ENCODE measurements at regions not wholly inside any gene's neighbourhood (a gene's known extent, or its start where the extent isn't known, plus 50 kb on each side); places are given as distances from the start of the nearest gene placed in this dataset.
"Not testable (repeated sequence)": the region's sequence is repeated elsewhere in the genome, so short reads cannot be mapped to it uniquely, and the experiment has no call there.

DNA sequence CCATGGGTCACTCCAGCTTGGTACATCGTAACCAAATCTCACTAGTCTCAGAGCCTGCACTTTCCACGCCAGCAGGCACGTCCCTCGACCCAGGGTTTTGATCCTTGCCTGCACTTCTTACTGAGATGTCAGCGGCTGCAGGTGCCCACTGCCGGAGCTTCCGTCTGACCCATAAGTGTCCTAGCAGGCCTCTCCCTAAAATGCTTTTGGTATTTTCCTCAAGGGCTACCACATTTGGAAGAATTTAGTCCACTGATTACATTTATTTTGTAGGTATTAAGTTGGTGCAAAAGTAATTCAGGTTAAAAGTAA lies 175.0 kb upstream of the FBXO11 start:
- no peak for DNase-seq (ENCODE audit: low read depth, low spot score)
- in situ Hi-C loops (cut with HindIII; ENCODE audit: low pct_unique_long_range_greater_than_20kb, low sequenced_read_pairs): no loop called here

GRCh38 chr2:48085888-48086287 lies 179.6 kb upstream of the FBXO11 start:
- no peak for DNase-seq (ENCODE audit: low read depth, low spot score)
- in situ Hi-C loops (cut with HindIII; ENCODE audit: low pct_unique_long_range_greater_than_20kb, low sequenced_read_pairs): no loop called here

DNA sequence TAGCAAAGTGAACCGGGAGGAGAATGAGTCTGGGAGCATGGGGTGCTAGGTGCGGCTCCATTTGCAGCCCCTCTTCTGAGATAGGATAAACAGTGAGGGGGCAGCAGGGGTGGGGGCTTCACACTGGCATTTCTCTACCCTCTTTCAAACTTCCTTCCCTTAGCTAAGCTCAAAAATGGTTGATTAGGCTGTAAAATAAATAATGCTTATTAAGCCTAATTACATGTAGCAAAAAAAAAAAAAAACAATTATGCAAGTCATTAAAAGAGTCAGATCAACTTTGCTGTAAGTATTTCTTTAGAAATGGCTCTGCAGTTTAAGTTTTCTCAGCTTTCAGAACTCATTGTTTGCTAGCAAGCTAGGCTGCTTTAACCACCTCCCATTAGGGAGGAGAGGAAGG lies 182.7 kb upstream of the FBXO11 start:
- no peak for DNase-seq (ENCODE audit: low read depth, low spot score)
- in situ Hi-C loops (cut with HindIII; ENCODE audit: low pct_unique_long_range_greater_than_20kb, low sequenced_read_pairs): no loop called here

- in situ Hi-C loops (cut with HindIII; ENCODE audit: low pct_unique_long_range_greater_than_20kb, low sequenced_read_pairs): no loop called here
- DNase-seq (ENCODE audit: low read depth, low spot score): no peak
Observed at GRCh38 chr2:48089644-48090043, 183.3 kb upstream of the FBXO11 start.

- DNase-seq (ENCODE audit: low read depth, low spot score): no peak
- in situ Hi-C loops (cut with HindIII; ENCODE audit: low pct_unique_long_range_greater_than_20kb, low sequenced_read_pairs): no loop called here
Observed at GRCh38 chr2:48092846-48093803, 186.8 kb upstream of the FBXO11 start.

DNA sequence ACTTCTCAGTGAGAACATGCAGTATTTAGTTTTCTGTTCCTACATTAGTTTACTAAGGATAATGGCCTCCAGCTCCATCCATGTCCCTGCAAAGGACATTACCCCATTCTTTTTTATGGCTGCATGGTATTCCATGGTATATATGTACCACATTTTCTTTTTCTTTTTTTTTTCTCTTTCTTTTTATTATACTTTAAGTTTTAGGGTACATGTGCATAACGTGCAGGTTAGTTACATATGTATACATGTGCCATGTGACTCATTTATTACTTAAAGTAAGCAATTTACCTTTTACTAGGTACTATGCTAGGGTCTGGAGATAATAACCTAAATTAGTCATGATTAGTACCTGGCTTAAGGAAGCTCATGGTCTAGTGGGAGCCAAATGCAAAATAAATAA lies 190.5 kb upstream of the FBXO11 start:
- in situ Hi-C loops (cut with HindIII; ENCODE audit: low pct_unique_long_range_greater_than_20kb, low sequenced_read_pairs); DNase-seq (ENCODE audit: low read depth, low spot score): not testable (repeated sequence)

DNA sequence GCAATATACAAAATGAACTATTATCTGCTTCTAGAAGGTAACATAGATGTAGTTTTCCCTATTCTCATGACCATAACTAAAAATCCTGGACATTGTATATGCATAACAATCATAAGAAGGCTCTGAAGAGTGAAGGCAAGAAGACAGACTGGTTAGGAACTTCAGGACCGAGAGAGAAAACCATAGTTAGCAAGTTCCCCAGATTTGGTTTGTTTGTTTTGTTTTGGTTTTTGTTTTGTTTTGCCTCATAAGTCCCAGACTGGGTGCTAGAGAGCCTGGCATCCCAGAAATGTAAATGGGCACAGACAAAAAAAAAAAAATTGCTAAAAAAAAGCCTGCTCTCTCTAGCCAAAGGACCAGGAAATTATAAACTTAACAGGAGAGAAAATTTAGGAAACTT lies 192.2 kb upstream of the FBXO11 start:
- in situ Hi-C loops (cut with HindIII; ENCODE audit: low pct_unique_long_range_greater_than_20kb, low sequenced_read_pairs): no loop called here
- no peak for DNase-seq (ENCODE audit: low read depth, low spot score)

DNA sequence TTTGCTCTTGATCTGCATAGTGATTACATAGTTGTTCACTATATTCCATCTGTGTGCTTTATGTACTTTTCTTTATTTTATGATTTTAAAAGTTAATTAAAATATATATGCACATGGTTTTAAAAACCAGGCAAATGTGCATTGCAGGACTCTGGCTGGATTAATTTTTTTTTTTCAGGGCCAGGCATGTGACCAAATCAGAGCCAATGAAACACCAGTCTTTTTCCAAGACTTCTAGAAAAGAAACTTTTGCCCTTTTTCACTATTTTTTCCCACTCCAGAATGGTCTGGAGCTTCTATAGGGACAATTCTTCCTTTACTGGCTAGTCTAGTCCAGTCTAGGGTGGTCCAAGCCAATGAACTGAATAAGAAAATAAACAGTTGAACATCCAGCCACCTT lies 198.1 kb upstream of the FBXO11 start:
- DNase-seq (ENCODE audit: low read depth, low spot score): no peak
- in situ Hi-C loops (cut with HindIII; ENCODE audit: low pct_unique_long_range_greater_than_20kb, low sequenced_read_pairs): no loop called here

DNA sequence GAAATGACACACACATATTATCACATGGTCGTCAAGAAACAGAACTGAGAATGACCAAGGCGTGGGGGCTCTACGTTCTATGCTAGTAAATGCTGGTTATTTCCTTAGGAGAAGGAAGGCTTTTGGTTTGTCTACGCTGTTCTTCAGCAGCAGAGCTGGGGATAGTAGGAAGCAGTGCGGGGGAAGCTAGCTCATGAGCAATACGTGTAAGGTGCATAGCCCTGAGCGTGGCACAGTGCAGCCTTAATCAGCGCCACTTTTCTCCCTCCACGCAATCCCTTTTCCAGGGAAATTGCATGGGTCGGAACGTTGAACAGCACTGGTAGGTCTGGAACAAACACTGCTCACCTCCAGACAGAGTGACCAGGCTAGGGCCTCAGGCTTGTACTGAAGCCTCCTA lies 199.6 kb upstream of the FBXO11 start:
- in situ Hi-C loops (cut with HindIII; ENCODE audit: low pct_unique_long_range_greater_than_20kb, low sequenced_read_pairs): no loop called here
- no peak for DNase-seq (ENCODE audit: low read depth, low spot score)

DNA sequence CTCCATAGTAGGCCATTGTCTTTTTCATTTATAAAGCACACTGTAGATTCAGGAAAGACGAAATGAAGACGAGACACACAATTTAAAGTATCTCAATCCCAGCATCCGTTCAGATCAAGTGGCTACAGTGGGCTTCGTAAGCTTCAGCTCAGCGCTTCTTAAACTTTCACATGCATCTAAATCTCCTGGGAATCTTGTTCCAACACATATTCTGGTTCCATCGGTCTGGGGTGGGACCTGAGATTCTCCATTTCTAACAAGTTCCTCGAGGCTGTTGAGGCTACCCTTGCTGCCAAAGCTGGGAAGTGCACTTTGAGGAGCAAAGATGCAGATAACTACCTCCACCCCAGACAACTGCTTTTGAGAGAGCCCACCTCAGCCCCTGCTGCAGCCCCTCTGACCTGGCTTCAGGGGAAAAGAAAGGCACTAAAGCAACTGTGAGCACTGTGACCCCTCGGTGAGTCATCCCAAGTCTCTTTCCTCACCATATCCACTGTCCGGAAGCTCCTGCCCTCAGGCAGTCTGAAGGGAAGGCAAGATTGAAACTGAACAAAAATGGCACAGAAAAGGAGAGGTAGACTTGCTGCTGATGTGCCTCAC lies 201.1 kb upstream of the FBXO11 start:
- in situ Hi-C loops (cut with HindIII; ENCODE audit: low pct_unique_long_range_greater_than_20kb, low sequenced_read_pairs): no loop called here
- DNase-seq (ENCODE audit: low read depth, low spot score): peak; percentile 95

DNA sequence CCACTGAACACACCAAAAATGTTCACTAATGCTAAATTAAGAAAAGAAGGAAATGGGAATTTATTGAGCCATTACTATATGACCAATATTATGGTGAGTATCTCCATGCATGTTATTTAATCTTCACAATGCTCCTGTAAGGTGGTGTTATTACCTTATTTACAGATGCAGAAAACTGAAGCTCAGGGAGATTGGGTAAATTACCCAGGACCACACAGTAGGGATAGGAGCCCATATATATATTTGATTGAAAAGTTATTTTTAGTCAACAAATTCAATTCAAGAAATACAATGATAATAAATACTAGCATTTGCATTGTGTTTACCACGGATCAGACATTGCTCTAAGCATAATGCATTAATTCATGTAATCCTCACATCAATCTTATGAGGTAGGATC lies 202.2 kb upstream of the FBXO11 start:
- in situ Hi-C loops (cut with HindIII; ENCODE audit: low pct_unique_long_range_greater_than_20kb, low sequenced_read_pairs): no loop called here
- no peak for DNase-seq (ENCODE audit: low read depth, low spot score)

DNA sequence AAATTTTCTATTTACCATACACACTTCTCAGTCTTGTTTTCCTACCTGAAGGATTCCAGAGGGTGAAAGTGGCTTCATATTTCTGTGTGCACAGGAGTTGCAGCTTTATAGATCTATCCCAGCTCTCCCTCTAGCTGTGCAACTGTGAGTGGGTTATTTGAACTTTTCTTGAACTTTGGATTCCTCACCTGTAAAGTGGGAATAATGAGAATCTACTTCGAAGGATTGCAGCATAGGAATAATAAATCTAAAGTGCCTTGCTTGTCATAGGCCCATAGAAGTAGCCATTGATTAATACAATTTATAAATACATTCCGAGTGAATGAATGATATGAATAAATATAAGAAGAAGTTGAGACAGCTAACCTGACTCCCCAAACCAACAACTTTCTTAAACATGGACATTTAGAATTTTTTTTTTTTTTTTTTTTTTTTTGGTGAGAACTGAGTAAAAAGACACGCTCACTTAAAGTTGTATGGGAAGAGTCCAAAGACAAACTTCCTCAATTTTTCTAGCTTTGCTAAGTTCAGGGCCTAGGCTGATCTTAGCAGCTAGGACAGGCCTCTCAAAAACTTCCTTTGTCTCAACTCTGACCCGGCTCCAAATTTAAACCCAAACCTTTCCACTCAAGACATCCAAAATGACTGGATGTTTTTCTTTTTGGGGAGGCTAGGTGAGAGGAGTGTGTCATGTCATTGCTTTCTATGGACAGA lies 203.3 kb upstream of the FBXO11 start:
- no peak for DNase-seq (ENCODE audit: low read depth, low spot score)
- in situ Hi-C loops (cut with HindIII; ENCODE audit: low pct_unique_long_range_greater_than_20kb, low sequenced_read_pairs): no loop called here

DNA sequence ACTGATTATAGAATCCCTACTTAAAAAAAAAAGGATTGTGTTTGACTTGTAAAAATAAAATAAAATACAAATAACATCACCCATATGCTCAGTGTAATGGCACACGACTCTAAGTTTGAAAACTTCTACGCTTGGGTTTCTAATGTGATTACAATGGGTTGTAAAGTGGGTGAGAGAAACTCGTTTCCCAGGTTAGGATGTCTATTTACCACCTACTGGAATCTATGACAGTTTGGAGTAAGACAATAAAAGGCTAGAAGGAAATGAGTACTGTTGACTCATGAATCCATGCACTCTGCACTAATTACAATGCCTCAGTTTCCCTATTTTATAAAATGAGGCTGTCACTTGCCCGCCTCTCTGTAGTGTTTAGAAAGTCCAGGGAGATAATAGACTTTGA lies 204.0 kb upstream of the FOXN2 start:
- no peak for DNase-seq (ENCODE audit: low read depth, low spot score)

GRCh38 chr2:48112911-48113680 lies 201.4 kb upstream of the FOXN2 start:
- DNase-seq (ENCODE audit: low read depth, low spot score): no peak
- in situ Hi-C loops (cut with HindIII; ENCODE audit: low pct_unique_long_range_greater_than_20kb, low sequenced_read_pairs): no loop called here

More for the DNA sequence above, 204.0 kb upstream of the FOXN2 start:
- in situ Hi-C loops (cut with HindIII; ENCODE audit: low pct_unique_long_range_greater_than_20kb, low sequenced_read_pairs): no loop called here

GRCh38 chr2:48113767-48114166 lies 200.7 kb upstream of the FOXN2 start:
- DNase-seq (ENCODE audit: low read depth, low spot score): no peak
- in situ Hi-C loops (cut with HindIII; ENCODE audit: low pct_unique_long_range_greater_than_20kb, low sequenced_read_pairs): no loop called here

GRCh38 chr2:48114256-48114655 lies 200.2 kb upstream of the FOXN2 start:
- in situ Hi-C loops (cut with HindIII; ENCODE audit: low pct_unique_long_range_greater_than_20kb, low sequenced_read_pairs): no loop called here
- DNase-seq (ENCODE audit: low read depth, low spot score): peak; percentile 73

- in situ Hi-C loops (cut with HindIII; ENCODE audit: low pct_unique_long_range_greater_than_20kb, low sequenced_read_pairs): no loop called here
Observed at GRCh38 chr2:48116497-48116896, 198.0 kb upstream of the FOXN2 start.

DNA sequence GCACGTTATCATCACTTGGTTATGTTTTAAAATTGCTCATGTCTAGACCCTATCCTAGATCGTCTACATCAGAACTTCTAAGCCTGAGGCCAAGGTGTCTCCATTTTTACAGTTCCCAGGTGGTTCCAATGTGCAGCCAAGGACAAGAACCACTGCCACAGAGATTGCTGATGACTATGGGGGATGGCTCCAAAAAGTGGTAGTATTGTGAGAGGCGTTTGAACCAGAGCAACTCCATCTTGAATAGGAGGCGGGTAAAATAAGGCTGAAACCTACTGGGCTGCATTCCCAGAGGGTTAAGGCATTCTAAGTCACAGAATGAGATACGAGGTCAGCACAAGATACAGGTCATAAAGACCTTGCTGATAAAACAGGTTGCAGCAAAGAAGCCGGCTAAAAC lies 195.6 kb upstream of the FOXN2 start:
- no peak for DNase-seq (ENCODE audit: low read depth, low spot score)
- in situ Hi-C loops (cut with HindIII; ENCODE audit: low pct_unique_long_range_greater_than_20kb, low sequenced_read_pairs): no loop called here

More at GRCh38 chr2:48116497-48116896, 198.0 kb upstream of the FOXN2 start:
- no peak for DNase-seq (ENCODE audit: low read depth, low spot score)
